GM12874 (cell line): ENCODE measurements at regions not wholly inside any gene's neighbourhood (a gene's known extent, or its start where the extent isn't known, plus 50 kb on each side); places are given as distances from the start of the nearest gene placed in this dataset.

ENCODE experiments used
- TF ChIP-seq, protein P1 (sequence below): IDR thresholded peaks from 2 replicates; pipeline ENCODE4 v1.5.1; 2011; ENCODE audit warnings: low read depth, mild to moderate bottlenecking, control low read depth, low read length, moderate library complexity; ENCODE audit not compliant: insufficient read depth

DNA sequence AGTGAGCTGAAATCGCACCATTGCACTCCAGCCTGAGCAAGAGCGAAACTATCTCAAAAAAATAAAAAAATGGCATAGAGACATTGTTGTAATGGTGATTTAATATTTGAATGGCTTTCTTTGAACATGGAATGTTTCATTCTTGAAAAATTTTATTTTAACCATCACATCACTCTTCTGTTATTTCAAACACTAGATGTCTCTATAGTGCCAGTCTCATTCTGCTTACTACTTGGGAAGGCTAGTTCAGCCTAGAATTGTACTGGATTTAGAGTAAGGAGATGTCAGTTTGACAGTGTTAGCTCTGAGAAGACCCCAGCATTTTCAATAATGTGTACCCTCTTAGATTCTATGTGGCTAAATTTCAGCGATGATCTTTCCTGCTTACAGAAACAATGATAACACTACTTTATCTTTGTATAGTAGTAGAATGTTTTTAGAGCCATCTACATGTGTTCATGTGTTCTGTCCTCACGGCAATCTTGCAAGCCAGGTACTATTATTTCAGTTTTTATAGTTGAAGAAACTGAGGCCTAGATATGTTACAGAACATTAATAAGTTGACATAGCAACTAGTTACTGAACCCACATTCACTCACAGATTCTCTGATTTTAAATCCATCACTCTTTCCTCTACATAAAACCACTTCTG is 142.9 kb upstream of the ZSWIM2 start:
- TF ChIP-seq, protein P1, sequence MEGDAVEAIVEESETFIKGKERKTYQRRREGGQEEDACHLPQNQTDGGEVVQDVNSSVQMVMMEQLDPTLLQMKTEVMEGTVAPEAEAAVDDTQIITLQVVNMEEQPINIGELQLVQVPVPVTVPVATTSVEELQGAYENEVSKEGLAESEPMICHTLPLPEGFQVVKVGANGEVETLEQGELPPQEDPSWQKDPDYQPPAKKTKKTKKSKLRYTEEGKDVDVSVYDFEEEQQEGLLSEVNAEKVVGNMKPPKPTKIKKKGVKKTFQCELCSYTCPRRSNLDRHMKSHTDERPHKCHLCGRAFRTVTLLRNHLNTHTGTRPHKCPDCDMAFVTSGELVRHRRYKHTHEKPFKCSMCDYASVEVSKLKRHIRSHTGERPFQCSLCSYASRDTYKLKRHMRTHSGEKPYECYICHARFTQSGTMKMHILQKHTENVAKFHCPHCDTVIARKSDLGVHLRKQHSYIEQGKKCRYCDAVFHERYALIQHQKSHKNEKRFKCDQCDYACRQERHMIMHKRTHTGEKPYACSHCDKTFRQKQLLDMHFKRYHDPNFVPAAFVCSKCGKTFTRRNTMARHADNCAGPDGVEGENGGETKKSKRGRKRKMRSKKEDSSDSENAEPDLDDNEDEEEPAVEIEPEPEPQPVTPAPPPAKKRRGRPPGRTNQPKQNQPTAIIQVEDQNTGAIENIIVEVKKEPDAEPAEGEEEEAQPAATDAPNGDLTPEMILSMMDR = no peak

DNA sequence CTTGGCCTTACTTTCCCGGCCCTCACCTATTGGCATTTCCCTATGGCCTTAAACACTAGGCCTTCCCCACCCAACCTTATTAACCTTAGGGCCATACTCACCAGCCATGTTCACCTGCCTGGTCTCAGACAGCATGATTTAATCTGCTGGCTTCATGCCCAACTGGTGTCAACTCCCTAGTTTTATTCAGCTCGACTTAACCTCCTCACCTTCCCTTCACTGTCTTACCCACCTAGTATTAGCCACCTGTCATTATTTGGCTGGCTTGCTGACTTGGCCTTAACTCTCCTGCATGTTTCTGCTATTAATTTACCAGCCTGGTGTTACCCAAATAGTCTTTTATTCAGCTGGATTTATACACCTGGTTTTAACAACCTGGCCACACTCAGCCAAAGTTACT is 136.0 kb upstream of the ZSWIM2 start:
- TF ChIP-seq, protein P1 = no peak

DNA sequence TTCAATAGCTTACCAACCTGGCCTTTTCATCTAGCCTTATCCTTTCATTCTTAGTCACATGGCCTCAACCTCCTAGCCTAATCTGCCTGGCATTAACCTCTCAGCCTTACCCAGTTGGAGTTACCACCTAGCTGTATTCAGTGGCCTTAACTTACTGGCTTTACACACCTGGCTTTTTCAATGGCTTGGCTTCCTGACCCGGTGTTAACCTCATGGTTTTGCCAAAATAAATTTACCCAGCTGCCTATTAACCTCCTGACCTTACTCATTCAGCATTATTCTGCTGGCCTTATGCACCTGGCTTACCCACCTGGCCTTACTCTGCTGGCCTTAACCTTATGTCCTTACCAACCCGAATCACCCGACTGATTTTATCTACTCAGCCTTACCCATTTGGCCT is 135.5 kb upstream of the ZSWIM2 start:
- TF ChIP-seq, protein P1 = no peak

DNA sequence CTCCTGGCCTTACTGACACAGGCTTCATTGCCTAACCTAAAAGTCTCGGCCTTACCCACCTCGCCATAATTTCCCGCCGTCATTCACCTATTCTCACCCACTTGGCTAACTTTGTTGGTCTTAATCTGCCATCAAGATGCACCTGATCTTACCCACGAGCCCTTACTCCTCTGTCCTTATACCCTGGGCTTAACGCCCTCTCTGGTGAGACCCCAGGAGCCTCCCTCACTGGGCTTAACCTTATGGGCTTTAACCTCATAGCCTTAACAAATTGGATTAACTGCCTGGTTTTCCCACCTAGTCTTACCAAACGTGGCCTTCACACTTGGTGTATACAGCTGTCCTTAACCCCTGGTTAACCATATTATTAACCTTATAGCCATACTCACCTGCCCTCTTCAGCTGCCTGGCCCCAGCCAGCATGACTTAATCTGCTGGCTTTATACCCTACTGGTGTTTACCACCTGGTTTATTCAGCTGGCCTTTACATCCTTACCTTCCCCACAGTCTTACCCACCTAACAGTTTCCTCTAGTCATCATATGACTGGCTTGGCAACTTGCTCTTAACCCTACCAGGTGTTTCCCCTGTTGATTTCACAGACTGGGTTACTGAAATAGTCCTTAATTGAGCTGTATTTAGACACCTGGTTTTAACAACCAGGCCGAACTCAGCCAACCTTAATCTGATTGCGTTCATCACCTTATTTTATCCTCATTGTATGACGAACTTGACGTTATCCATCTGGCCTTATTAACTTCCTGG is 132.0 kb upstream of the ZSWIM2 start:
- TF ChIP-seq, protein P1 = no peak

DNA sequence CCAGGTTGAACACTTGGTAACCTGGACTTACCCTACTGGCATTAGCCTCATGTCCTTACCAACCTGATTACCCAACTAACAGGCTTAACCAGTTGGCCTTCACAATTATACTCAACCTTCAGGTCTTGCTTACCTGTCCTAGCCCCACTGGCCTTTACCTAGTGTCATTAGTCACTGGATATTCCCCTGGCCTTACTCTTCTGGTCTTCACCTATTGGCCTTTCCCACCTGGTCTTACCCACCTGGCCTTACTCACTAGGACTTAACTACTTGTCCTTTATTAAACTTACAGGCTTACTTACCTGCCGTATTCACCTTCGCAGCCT is 131.1 kb upstream of the ZSWIM2 start:
- TF ChIP-seq, protein P1 = no peak

DNA sequence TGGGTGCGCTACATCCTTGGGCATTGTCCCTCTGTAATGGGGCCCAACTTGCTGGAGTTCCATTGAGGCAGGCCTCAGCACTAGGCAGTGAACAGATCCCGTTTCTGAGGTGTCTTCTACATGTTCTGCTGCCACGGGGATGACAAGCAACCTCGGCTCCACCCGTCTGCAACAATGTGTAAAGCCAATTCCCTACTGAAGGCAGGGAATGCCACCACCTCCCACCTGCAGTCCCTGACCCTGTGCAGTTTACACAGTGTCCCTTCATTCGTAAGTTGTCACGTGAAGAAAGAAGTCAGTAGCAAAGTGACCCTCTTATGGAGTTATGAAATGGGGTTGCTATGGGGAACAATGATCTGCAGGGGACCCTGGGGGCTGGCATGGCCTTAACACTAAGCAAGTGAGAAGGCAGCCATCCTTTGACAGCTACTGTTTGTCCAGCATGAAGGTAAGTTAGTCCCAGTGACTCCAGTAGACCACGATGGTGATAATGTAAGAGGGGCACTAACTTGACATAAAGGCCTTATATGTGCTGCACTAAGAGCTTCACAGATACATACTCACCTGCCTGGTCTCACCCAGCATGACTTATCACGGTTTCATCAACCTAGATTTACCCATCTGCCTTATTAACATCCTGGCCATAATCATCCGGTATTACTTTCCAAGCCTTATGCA is 130.6 kb upstream of the ZSWIM2 start:
- TF ChIP-seq, protein P1 = no peak

DNA sequence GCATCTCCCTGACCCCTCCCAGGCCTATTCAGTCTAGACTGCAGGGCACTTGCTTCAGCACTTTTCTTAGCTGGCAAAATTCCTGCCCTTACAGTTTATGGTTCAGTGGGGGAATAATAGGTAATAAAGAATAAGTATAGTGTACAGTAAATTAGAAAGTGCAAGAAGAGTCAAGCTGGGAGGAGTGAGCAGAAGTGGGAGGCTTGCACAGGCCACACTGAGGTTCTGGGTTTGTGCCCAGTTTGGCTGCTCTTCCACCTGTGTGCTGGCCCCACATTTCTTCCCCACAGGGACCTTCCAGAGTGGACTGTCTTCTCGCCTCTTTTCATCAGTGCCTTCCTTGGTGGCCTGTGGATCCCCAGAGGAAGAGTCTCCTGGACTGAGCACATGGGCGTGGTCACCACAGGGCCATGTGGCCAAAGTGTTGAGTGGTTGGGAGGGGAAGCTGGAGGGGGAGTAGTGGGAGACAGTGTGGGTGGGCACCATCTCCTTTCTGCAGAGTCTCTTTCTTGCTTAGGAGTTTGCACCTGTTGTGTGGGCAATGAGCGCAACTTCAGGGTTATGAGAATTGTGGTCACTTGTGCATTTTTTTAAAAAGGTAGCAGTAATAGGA is 128.6 kb upstream of the ZSWIM2 start:
- TF ChIP-seq, protein P1 = no peak
